Neural cell (in vitro differentiated cells): ENCODE measurements at regions not wholly inside any gene's neighbourhood (a gene's known extent, or its start where the extent isn't known, plus 50 kb on each side); places are given as distances from the start of the nearest gene placed in this dataset.
"Not testable (repeated sequence)": the region's sequence is repeated elsewhere in the genome, so short reads cannot be mapped to it uniquely, and the experiment has no call there.

Experiments used
- EZH2 ChIP-seq: fragments of 200-600, 300-800 bp; shearing (Covaris generic), sonication (generic); IDR thresholded peaks from 2 replicates; pipeline ENCODE4 v1.6.1; 2014; ENCODE audit warnings: antibody characterized with exemption, low read length, borderline replicate concordance, mild to moderate bottlenecking; ENCODE audit not compliant: insufficient read depth, poor library complexity, severe bottlenecking
- TAF1 ChIP-seq: IDR thresholded peaks from 2 replicates; pipeline ENCODE4 v1.6.1; 2012; ENCODE audit warnings: low read depth

GRCh38 chr17:64790690-64791089, 128.6 kb upstream of the SMURF2 start:
- not testable (repeated sequence) for TF ChIP-seq TAF1, EZH2
